H1 (cell line): ENCODE measurements at regions not wholly inside any gene's neighbourhood (a gene's known extent, or its start where the extent isn't known, plus 50 kb on each side); places are given as distances from the start of the nearest gene placed in this dataset.

Experiments used
- CTCF ChIA-PET: fragments of 300-600 bp; sonication (Branson Sonifier 250); formaldehyde crosslinking; loops from one replicate; lab custom pipeline; 2021; ENCODE audit not compliant: partially characterized antibody; lab: Charles Lee
- POLR2A ChIA-PET: fragments of 300-600 bp; sonication (Branson Sonifier 250); formaldehyde crosslinking; loops from one replicate; lab custom pipeline; 2021; ENCODE audit warnings: inconsistent platforms; ENCODE audit not compliant: partially characterized antibody; lab: Charles Lee
- DNase-seq, 2 experiments: peaks; one replicate each; pipeline versions ENCODE4 v3.0.0 to v3.0.0-alpha.2; 2010 to 2022; ENCODE audit warnings: low spot score in 2 of 2, low read depth in 1 of 2, mixed read lengths in 1 of 2
- FAIRE-seq: peaks from 2 replicates; lab custom pipeline; 2011; peaks lifted over from hg19 to GRCh38; lab: Jason Lieb, UNC
- H2AFZ ChIP-seq: 2 replicates; pipeline ENCODE4 v1.8.1; 2012; ENCODE audit warnings: low read length, inconsistent platforms
- H2AK5ac ChIP-seq: 2 replicates; pipeline ENCODE4 v1.6.1; 2013; ENCODE audit warnings: low read depth, low read length
- H2BK120ac ChIP-seq: replicated peaks from 2 replicates; pipeline ENCODE3; 2013; ENCODE audit warnings: low read depth, low read length, inconsistent platforms
- H2BK12ac ChIP-seq: 2 replicates; pipeline ENCODE4 v1.6.1; 2013; ENCODE audit warnings: low read depth, low read length
- H2BK15ac ChIP-seq: 2 replicates; pipeline ENCODE4 v1.6.1; 2013; ENCODE audit warnings: low read length
- H2BK20ac ChIP-seq: 2 replicates; pipeline ENCODE4 v1.6.1; 2013; ENCODE audit warnings: low read length
- H2BK5ac ChIP-seq: 2 replicates; pipeline ENCODE4 v1.6.1; 2013; ENCODE audit warnings: low read depth, low read length
- H3K14ac ChIP-seq: 2 replicates; pipeline ENCODE4 v1.6.1; 2013; ENCODE audit warnings: inconsistent platforms; ENCODE audit not compliant: insufficient read length
- H3K18ac ChIP-seq: 2 replicates; pipeline ENCODE4 v1.6.1; 2013; ENCODE audit warnings: low read length; ENCODE audit errors: extremely low read depth
- H3K23ac ChIP-seq: 2 replicates; pipeline ENCODE4 v1.6.1; 2013; ENCODE audit warnings: inconsistent platforms; ENCODE audit not compliant: insufficient read length
- H3K23me2 ChIP-seq: 2 replicates; pipeline ENCODE4 v1.6.1; 2013; ENCODE audit warnings: low read depth, low read length
- H3K27ac ChIP-seq: 2 replicates; pipeline ENCODE4 v1.6.1; 2011; ENCODE audit warnings: low read depth, low read length, inconsistent platforms
- H3K27me3 ChIP-seq, 4 experiments: replicated peaks in 1 of 4; 1 replicate in 1 of 4; 2 replicates in 3 of 4; pipeline versions ENCODE4 v1.6.1 to v1.8.1; 2011 to 2013; ENCODE audit warnings: low read length in 3 of 4, mild to moderate bottlenecking in 3 of 4, inconsistent platforms in 2 of 4, mixed read lengths in 2 of 4, moderate library complexity in 1 of 4; ENCODE audit not compliant: control insufficient read depth in 3 of 4, insufficient read depth in 3 of 4; ENCODE audit errors: extremely low read depth in 1 of 4
- H3K36me3 ChIP-seq, 4 experiments: 2 replicates each; pipeline versions ENCODE4 v1.6.1 to v1.8.1; 2011 to 2013; ENCODE audit warnings: mild to moderate bottlenecking in 4 of 4, low read length in 3 of 4, moderate library complexity in 2 of 4, control low read depth in 1 of 4, inconsistent platforms in 1 of 4; ENCODE audit not compliant: insufficient read depth in 4 of 4, control insufficient read depth in 2 of 4
- H3K4ac ChIP-seq: replicated peaks from 2 replicates; pipeline ENCODE3; 2013; ENCODE audit warnings: low read length, low read depth, mixed read lengths, inconsistent platforms; ENCODE audit not compliant: insufficient read length
- H3K4me1 ChIP-seq, 4 experiments: replicated peaks in 1 of 4; 1 replicate in 1 of 4; 2 replicates in 3 of 4; pipeline versions ENCODE4 v1.6.1 to v1.8.1; 2011 to 2013; ENCODE audit warnings: low read length in 3 of 4, inconsistent platforms in 2 of 4, mixed read lengths in 1 of 4; ENCODE audit not compliant: insufficient read depth in 4 of 4, control insufficient read depth in 3 of 4
- H3K4me2 ChIP-seq, 2 experiments: 2 replicates each; pipeline versions ENCODE4 v1.6.1 to v1.8.1; 2011 to 2013; ENCODE audit warnings: low read depth in 2 of 2, low read length in 2 of 2, control low read depth in 1 of 2, inconsistent platforms in 1 of 2, mild to moderate bottlenecking in 1 of 2; ENCODE audit not compliant: insufficient read depth in 1 of 2
- H3K4me3 ChIP-seq, 4 experiments: fragments of 200-600, 300-600 bp in 1 of 4; sonication (generic), shearing (Covaris generic), sonication (Bioruptor Twin) in 1 of 4; 2 replicates each; pipeline versions ENCODE4 v1.5.1 to v1.8.1; 2011 to 2016; ENCODE audit warnings: low read length in 4 of 4, low read depth in 3 of 4, control low read depth in 2 of 4, inconsistent platforms in 2 of 4, mild to moderate bottlenecking in 2 of 4, mixed read lengths in 1 of 4, moderate library complexity in 1 of 4; ENCODE audit not compliant: insufficient read depth in 2 of 4; ENCODE audit errors: extremely low read depth in 1 of 4
- H3K56ac ChIP-seq: replicated peaks from 2 replicates; pipeline ENCODE3; 2013; ENCODE audit warnings: low read depth, mild to moderate bottlenecking, mixed read lengths, low read length, inconsistent platforms; ENCODE audit not compliant: insufficient read length
- H3K79me1 ChIP-seq: 2 replicates; pipeline ENCODE4 v1.6.1; 2013; ENCODE audit warnings: low read depth, low read length, control low read depth
- H3K79me2 ChIP-seq, 2 experiments: 2 replicates each; pipeline versions ENCODE4 v1.6.1 to v1.8.1; 2012 to 2013; ENCODE audit warnings: low read length in 2 of 2, mild to moderate bottlenecking in 2 of 2, inconsistent platforms in 1 of 2; ENCODE audit not compliant: insufficient read depth in 2 of 2, control insufficient read depth in 1 of 2
- H3K9ac ChIP-seq, 4 experiments: replicated peaks in 1 of 4; 1 replicate in 1 of 4; 2 replicates in 3 of 4; pipeline versions ENCODE4 v1.6.1 to v1.8.1; 2011 to 2013; ENCODE audit warnings: low read depth in 3 of 4, low read length in 3 of 4, control low read depth in 2 of 4, mild to moderate bottlenecking in 2 of 4, moderate library complexity in 2 of 4, inconsistent platforms in 1 of 4; ENCODE audit errors: extremely low read depth in 1 of 4
- H3K9me3 ChIP-seq, 2 experiments: 2 replicates each; pipeline versions ENCODE4 v1.6.1 to v1.8.1; 2012 to 2013; ENCODE audit warnings: mild to moderate bottlenecking in 2 of 2, moderate library complexity in 2 of 2, control low read depth in 1 of 2, inconsistent platforms in 1 of 2, low read depth in 1 of 2, low read length in 1 of 2, mixed read lengths in 1 of 2; ENCODE audit not compliant: insufficient read depth in 2 of 2
- H4K20me1 ChIP-seq, 2 experiments: replicated peaks in 1 of 2; 2 replicates each; pipeline versions ENCODE3 to v1.8.1; 2011 to 2013; ENCODE audit warnings: inconsistent platforms in 2 of 2, low read length in 2 of 2, mild to moderate bottlenecking in 1 of 2; ENCODE audit not compliant: insufficient read depth in 2 of 2, control insufficient read depth in 1 of 2
- H4K5ac ChIP-seq: 2 replicates; pipeline ENCODE4 v1.6.1; 2013; ENCODE audit warnings: low read length, low read depth, mixed read lengths, inconsistent platforms; ENCODE audit not compliant: insufficient read length
- H4K8ac ChIP-seq: 2 replicates; pipeline ENCODE4 v1.8.0; 2013; ENCODE audit warnings: mild to moderate bottlenecking, moderate library complexity, low read length, inconsistent platforms; ENCODE audit not compliant: insufficient read depth; ENCODE audit errors: extremely low read depth
- H4K91ac ChIP-seq: replicated peaks from 2 replicates; pipeline ENCODE3; 2013; ENCODE audit warnings: low read length, mixed read lengths, inconsistent platforms; ENCODE audit not compliant: insufficient read length
- BRCA1 ChIP-seq: IDR thresholded peaks from 2 replicates; pipeline ENCODE4 v1.6.1; 2012; ENCODE audit warnings: low read depth, low read length, improper control_type of control experiment
- CBX5 ChIP-seq: fragments of 300-800, 300-1000 bp; sonication (generic); IDR thresholded peaks from 2 replicates; pipeline ENCODE4 v1.7.1; 2016; ENCODE audit warnings: antibody characterized with exemption, low read length, low read depth
- CHD2 ChIP-seq: IDR thresholded peaks from 2 replicates; pipeline ENCODE4 v1.6.1; 2012; ENCODE audit warnings: low read length, improper control_type of control experiment
- EP300 ChIP-seq, 2 experiments: IDR thresholded peaks; 1 replicate in 1 of 2; 2 replicates in 1 of 2; pipeline ENCODE4 v1.6.1; 2011 to 2012; ENCODE audit warnings: low read depth in 2 of 2, low read length in 2 of 2, mild to moderate bottlenecking in 2 of 2, borderline replicate concordance in 1 of 2, inconsistent platforms in 1 of 2, moderate library complexity in 1 of 2
- JUND ChIP-seq: IDR thresholded peaks from 2 replicates; pipeline ENCODE4 v1.6.1; 2011; ENCODE audit warnings: mild to moderate bottlenecking, improper control_type of control experiment, low read length
- POLR2AphosphoS5 ChIP-seq: IDR thresholded peaks from 2 replicates; pipeline ENCODE4 v1.6.1; 2011; ENCODE audit warnings: low read depth, low read length
- RFX5 ChIP-seq: IDR thresholded peaks from 2 replicates; pipeline ENCODE4 v1.6.1; 2011; ENCODE audit warnings: low read depth, low read length, improper control_type of control experiment, borderline replicate concordance
- SIN3A ChIP-seq, 2 experiments: IDR thresholded peaks in 1 of 2; conservative IDR thresholded peaks in 1 of 2; 2 replicates each; pipeline ENCODE4 v1.6.1; 2011 to 2012; ENCODE audit warnings: low read length in 2 of 2, improper control_type of control experiment in 1 of 2, low read depth in 1 of 2, mild to moderate bottlenecking in 1 of 2
- SRF ChIP-seq: IDR thresholded peaks from 2 replicates; pipeline ENCODE4 v1.6.1; 2011; ENCODE audit warnings: mild to moderate bottlenecking, low read depth, low read length, moderate library complexity
- TCF12 ChIP-seq: IDR thresholded peaks from 2 replicates; pipeline ENCODE4 v1.6.1; 2011; ENCODE audit warnings: low read depth, mild to moderate bottlenecking, low read length
- YY1 ChIP-seq: IDR thresholded peaks from 2 replicates; pipeline ENCODE4 v1.6.1; 2011; ENCODE audit warnings: low read depth, mild to moderate bottlenecking, low read length
- ZNF274 ChIP-seq: IDR thresholded peaks from 2 replicates; pipeline ENCODE4 v1.7.0; 2012; ENCODE audit warnings: low read length, borderline replicate concordance; ENCODE audit errors: extremely low read depth
- WGBS, 2 experiments: shearing (Covaris generic) in 1 of 2; methylation state at CpG; one replicate each; pipeline versions ENCODE4 v1.1.6 to v1.1.7; 2013 to 2015; ENCODE audit warnings: low lambda C conversion rate in 2 of 2, mixed read lengths in 2 of 2, inconsistent platforms in 1 of 2, low coverage in 1 of 2, missing lambda C conversion rate in 1 of 2; ENCODE audit not compliant: insufficient replicate concordance in 2 of 2, insufficient coverage in 1 of 2, insufficient read length in 1 of 2; ENCODE audit errors: extremely low coverage in 1 of 2, missing lambda C conversion rate in 1 of 2; 5-methylcytosine and 5-hydroxymethylcytosine counted together
- TF ChIP-seq, protein P1 (sequence below): IDR thresholded peaks from 2 replicates; pipeline ENCODE4 v1.6.1; 2012; ENCODE audit warnings: inconsistent platforms

DNA sequence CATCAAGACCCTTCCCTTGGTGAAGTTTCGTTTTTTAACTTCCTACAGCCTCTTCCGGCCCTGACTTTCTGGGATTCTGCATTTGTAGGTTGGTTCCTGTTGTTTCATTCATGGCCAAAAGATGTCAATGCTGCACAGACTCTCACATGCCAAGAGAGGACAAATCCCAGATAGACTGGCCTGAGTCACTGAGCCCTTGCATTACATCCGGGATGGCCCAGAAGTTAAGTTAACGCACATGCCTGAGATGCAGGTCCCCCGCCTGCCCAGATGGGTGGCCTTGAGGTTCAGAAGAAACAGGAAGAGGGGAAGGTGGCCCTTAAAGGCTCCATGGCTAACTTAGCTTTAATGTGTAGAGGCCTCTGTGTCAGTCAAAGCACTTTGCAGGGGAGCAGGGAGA lies 51.6 kb upstream of the SRGAP3 start:
- FAIRE-seq, result no peak

More for the DNA sequence above, 51.6 kb upstream of the SRGAP3 start:
- Histone ChIP-seq H3K14ac (no peak overlapping the region), H3K27ac (no peak overlapping the region), H4K20me1 (no peaks in the 10 kb centered on the region), H4K5ac (no peak overlapping the region), H2AFZ (no peak overlapping the region), H2BK15ac (no peak overlapping the region), H4K8ac (no peak overlapping the region), H2BK20ac (no peak overlapping the region), H3K4me3 (no peak overlapping the region), H3K9me3 (no peaks in the 10 kb centered on the region), H3K4me2 (no peak overlapping the region), H4K91ac (no peak overlapping the region), H3K23ac (no peak overlapping the region), H3K56ac (no peak overlapping the region), H3K4ac (no peak overlapping the region), H2BK120ac (no peak overlapping the region), H3K18ac (no peak overlapping the region), H2BK12ac (no peak overlapping the region), H2BK5ac (no peak overlapping the region), H3K4me1 (peaks cover 0 to 5% (median 3%) of the 10 kb centered on the region in 4 experiments; a peak in 5 of 7 replicates), H3K27me3 (peaks cover 0 to 2% (median under 1%) of the 10 kb centered on the region in 4 experiments; a peak in 1 of 7 replicates), H3K79me2 (no peaks in the 10 kb centered on the region), H3K23me2 (peaks cover 2% of the 10 kb centered on the region; the same call in 1 of the 2 replicates), H3K36me3 (no peaks in the 10 kb centered on the region), H3K79me1 (no peaks in the 10 kb centered on the region), H2AK5ac (no peak overlapping the region), H3K9ac (no peak overlapping the region)
- CTCF ChIA-PET, result interaction anchor here (1.6 to 9.3 kb wide), 13 partner anchors 12 to 329 kb away, joined by 4 to 200 read pairs (median 13); no protein-coding TSS in a partner anchor
- DNase-seq, result no peak
- 89% methylated on average over 5 of the region's 5 CpGs; no CpG with 5 or more reads in 1 of the 2 experiments for WGBS, 2 experiments
- POLR2A ChIA-PET, result no interaction called here
- TF ChIP-seq, protein P1, sequence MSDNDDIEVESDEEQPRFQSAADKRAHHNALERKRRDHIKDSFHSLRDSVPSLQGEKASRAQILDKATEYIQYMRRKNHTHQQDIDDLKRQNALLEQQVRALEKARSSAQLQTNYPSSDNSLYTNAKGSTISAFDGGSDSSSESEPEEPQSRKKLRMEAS, result no peak
- TF ChIP-seq ZNF274, result no peak
- TF ChIP-seq BRCA1, result no peak
- TF ChIP-seq POLR2AphosphoS5, result no peak
- TF ChIP-seq RFX5, result no peak
- TF ChIP-seq JUND, result no peak
- no peak for TF ChIP-seq SIN3A (conservative IDR thresholded peaks at IDR 0.05 in 1 of 2, IDR thresholded peaks at IDR 0.05 in 1 of 2; ENCODE audit: low read depth in 1 of 2, low read length in 2 of 2)
- TF ChIP-seq CHD2, result no peak
- TF ChIP-seq TCF12, result no peak
- no peak for TF ChIP-seq SRF
- TF ChIP-seq EP300 (IDR thresholded peaks at IDR 0.05; ENCODE audit: borderline replicate concordance in 1 of 2, low read depth in 2 of 2, low read length in 2 of 2), result no peak
- TF ChIP-seq CBX5, result no peak
- no peak for TF ChIP-seq YY1
